GM12865 (cell line): ENCODE measurements at regions not wholly inside any gene's neighbourhood (a gene's known extent, or its start where the extent isn't known, plus 50 kb on each side); places are given as distances from the start of the nearest gene placed in this dataset.

ENCODE experiments used
- DNase-seq: peaks from one replicate; pipeline ENCODE4 v3.0.0; 2010; ENCODE audit warnings: low read depth
- H3K4me3 ChIP-seq: 2 replicates; pipeline ENCODE4 v1.5.1; 2011; ENCODE audit warnings: mild to moderate bottlenecking, low read depth, low read length, control low read depth
- CTCF ChIP-seq: IDR thresholded peaks from 2 replicates; pipeline ENCODE4 v1.5.1; 2011; ENCODE audit warnings: low read length, control low read depth, low read depth, inconsistent platforms; ENCODE audit not compliant: insufficient read depth; ENCODE audit errors: missing control alignments

DNA sequence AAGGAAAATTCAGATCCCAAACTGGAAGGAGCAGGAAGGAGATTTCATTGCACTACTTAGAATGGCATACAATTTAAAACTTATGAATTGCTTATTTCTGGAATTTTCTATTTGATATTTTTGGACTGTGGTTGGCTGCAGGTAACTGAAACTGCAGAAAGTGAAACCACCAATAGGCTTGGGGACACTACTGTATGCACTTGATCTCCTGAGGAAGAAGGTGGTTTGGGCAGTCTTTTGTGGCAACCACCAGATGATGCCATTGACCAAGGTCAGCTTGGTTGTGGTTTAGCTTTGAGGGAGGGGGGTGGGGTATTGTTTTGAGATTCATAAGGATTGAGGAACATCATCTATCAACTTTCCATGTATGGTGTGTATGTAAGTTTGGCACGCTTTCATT is 209.5 kb upstream of the STXBP6 start:
- no peak overlapping the region for H3K4me3 ChIP-seq
- TF ChIP-seq CTCF = no peak
- DNase-seq = no peak

DNA sequence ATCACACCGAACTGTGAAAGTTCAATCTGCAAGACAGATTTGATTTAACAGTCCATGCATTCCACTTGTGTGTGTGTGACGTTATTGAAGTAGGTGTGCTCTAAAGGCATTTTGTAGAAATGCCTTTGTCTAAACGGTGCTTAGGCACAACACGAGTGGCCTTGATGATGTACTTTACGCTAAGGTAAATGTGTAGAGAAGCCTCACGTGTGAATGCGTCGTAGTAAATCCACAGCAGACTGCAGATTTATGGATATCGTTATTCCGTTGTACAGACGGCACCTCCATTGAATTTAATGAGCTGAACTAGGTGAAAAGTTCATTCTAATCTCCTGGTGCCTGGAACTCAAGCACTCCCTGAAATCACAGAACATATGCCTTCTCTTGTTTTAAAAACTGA is 202.8 kb upstream of the STXBP6 start:
- TF ChIP-seq CTCF = no peak
- no peak overlapping the region for H3K4me3 ChIP-seq
- no peak for DNase-seq

- no peak overlapping the region for H3K4me3 ChIP-seq
- no peak for TF ChIP-seq CTCF
- DNase-seq = no peak
These were observed 200.6 kb upstream of the STXBP6 start for GRCh38 chr14:25250516-25250915.

DNA sequence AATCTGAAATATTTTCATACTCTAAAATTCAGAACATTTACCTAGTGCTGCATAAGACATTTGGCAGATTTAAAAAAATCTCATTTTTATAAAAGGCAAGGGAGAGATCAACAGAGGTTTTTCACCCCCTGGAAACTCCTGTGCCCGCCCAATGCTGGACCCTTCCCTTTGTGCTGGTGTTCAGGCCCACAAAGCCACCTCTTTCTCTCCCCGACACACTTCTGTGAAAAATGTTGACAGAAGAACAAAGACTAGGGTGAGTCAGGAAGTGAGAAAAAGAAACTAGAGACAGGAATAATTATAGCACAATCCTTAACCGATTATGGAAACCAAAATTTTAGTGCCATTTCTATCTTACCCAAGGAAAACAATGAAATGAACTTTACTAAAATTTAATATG is 197.7 kb upstream of the STXBP6 start:
- TF ChIP-seq CTCF = no peak
- DNase-seq = no peak

GRCh38 chr14:25246751-25247150 is 196.8 kb upstream of the STXBP6 start:
- TF ChIP-seq CTCF = no peak
- DNase-seq = no peak
- H3K4me3 ChIP-seq = no peak overlapping the region

More for the DNA sequence above, 197.7 kb upstream of the STXBP6 start:
- no peak overlapping the region for H3K4me3 ChIP-seq

GRCh38 chr14:25239170-25239569 is 189.2 kb upstream of the STXBP6 start:
- no peak overlapping the region for H3K4me3 ChIP-seq
- no peak for TF ChIP-seq CTCF
- no peak for DNase-seq

DNA sequence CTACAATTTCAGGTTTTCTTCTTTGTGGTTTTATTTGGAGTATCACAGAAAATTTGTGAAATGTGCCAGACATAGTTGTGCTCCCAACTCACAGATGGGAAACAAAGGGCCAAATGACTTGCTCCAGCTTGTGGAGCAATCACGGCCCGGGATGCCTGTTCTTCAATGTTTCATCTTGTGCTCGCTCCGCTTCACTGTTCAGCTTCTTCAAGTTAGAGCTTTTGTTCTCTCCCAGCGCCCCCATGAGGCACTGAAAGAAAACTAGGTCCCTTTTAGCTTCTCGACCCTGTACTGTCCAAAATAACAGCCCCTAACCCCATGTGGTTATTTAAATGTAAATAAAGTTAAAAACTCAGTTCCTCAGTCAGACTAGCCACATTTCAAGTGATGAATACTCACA is 187.9 kb upstream of the STXBP6 start:
- DNase-seq = no peak
- H3K4me3 ChIP-seq = no peak overlapping the region
- TF ChIP-seq CTCF = no peak
